Calu3 (cell line): ENCODE measurements at regions not wholly inside any gene's neighbourhood (a gene's known extent, or its start where the extent isn't known, plus 50 kb on each side); places are given as distances from the start of the nearest gene placed in this dataset.
"Not testable (repeated sequence)": the region's sequence is repeated elsewhere in the genome, so short reads cannot be mapped to it uniquely, and the experiment has no call there.

Experiments
- BruUV-seq: library from RNA; stranded (reverse); fragments of 400-500 nt; replicated peaks from 2 replicates; lab custom pipeline; 2021; lab: Mats Ljungman, UMichigan
- CTCF ChIA-PET: fragments of 300-600 bp; sonication (Branson Sonifier 250); formaldehyde crosslinking; loops from one replicate; lab custom pipeline; 2022; ENCODE audit warnings: antibody characterized with exemption; lab: Charles Lee
- DNase-seq: peaks from one replicate; pipeline ENCODE4 v3.0.0; 2022
- H3K27ac Mint-ChIP-seq: one replicate; pipeline ENCODE4 v1.8.0; 2022; ENCODE audit warnings: mixed read lengths; ENCODE audit not compliant: unreplicated experiment
- H3K27me3 Mint-ChIP-seq: one replicate; pipeline ENCODE4 v1.8.0; 2022; ENCODE audit warnings: mixed read lengths; ENCODE audit not compliant: unreplicated experiment
- H3K36me3 Mint-ChIP-seq: one replicate; pipeline ENCODE4 v1.8.0; 2022; ENCODE audit warnings: mild to moderate bottlenecking, moderate library complexity, mixed read lengths; ENCODE audit not compliant: insufficient read depth, unreplicated experiment
- H3K4me1 Mint-ChIP-seq: one replicate; pipeline ENCODE4 v1.8.0; 2022; ENCODE audit warnings: mild to moderate bottlenecking, low read depth, mixed read lengths; ENCODE audit not compliant: unreplicated experiment
- H3K4me3 Mint-ChIP-seq: one replicate; pipeline ENCODE4 v1.8.0; 2022; ENCODE audit warnings: mild to moderate bottlenecking, low read depth, moderate library complexity, mixed read lengths; ENCODE audit not compliant: unreplicated experiment
- H3K9me3 Mint-ChIP-seq: one replicate; pipeline ENCODE4 v1.8.0; 2022; ENCODE audit warnings: low read depth, mixed read lengths; ENCODE audit not compliant: unreplicated experiment
- intact Hi-C: fragments of 100-400 bp; cut with micrococcal nuclease; formaldehyde crosslinking; loops from one replicate; pipeline ENCODE4 v1.10.0; 2022; ENCODE audit not compliant: unreplicated experiment
- TF ChIP-seq, protein P1 (sequence below): fragments of 200-600 bp; IDR thresholded peaks from one replicate; pipeline ENCODE4 v1.8.0; 2022; ENCODE audit warnings: antibody characterized with exemption; ENCODE audit not compliant: unreplicated experiment

DNA sequence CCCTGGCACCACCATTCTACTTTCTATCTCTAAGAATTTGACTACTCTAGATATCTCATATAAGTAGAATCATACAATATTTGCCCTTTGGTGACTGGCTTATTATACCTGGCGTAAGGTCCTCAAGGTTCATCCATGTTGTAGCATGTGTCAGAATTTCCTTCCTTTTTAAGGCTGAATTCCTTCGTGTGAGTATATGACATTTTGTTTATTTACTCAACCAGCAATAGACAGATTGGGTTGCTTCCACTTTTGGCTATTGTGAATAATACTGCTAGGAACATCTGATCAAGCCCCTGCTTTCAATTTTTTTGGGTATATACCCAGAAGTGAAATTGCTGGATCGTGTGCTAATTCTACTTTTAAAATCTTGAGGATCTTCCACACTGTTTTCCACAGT lies 232.8 kb upstream of the MCHR2 start:
- TF ChIP-seq, protein P1, sequence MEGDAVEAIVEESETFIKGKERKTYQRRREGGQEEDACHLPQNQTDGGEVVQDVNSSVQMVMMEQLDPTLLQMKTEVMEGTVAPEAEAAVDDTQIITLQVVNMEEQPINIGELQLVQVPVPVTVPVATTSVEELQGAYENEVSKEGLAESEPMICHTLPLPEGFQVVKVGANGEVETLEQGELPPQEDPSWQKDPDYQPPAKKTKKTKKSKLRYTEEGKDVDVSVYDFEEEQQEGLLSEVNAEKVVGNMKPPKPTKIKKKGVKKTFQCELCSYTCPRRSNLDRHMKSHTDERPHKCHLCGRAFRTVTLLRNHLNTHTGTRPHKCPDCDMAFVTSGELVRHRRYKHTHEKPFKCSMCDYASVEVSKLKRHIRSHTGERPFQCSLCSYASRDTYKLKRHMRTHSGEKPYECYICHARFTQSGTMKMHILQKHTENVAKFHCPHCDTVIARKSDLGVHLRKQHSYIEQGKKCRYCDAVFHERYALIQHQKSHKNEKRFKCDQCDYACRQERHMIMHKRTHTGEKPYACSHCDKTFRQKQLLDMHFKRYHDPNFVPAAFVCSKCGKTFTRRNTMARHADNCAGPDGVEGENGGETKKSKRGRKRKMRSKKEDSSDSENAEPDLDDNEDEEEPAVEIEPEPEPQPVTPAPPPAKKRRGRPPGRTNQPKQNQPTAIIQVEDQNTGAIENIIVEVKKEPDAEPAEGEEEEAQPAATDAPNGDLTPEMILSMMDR: no peak
- H3K27me3 Mint-ChIP-seq: no peaks in the 10 kb centered on the region
- BruUV-seq: no TSS peak
- H3K9me3 Mint-ChIP-seq: peaks cover 2% of the 10 kb centered on the region
- intact Hi-C loops: no loop called here
- DNase-seq: no peak
- CTCF ChIA-PET: no interaction called here
- H3K4me3 Mint-ChIP-seq: no peak overlapping the region
- H3K27ac Mint-ChIP-seq: no peak overlapping the region
- peaks cover 13% of the 10 kb centered on the region for H3K36me3 Mint-ChIP-seq
- H3K4me1 Mint-ChIP-seq: peaks cover 25% of the 10 kb centered on the region

DNA sequence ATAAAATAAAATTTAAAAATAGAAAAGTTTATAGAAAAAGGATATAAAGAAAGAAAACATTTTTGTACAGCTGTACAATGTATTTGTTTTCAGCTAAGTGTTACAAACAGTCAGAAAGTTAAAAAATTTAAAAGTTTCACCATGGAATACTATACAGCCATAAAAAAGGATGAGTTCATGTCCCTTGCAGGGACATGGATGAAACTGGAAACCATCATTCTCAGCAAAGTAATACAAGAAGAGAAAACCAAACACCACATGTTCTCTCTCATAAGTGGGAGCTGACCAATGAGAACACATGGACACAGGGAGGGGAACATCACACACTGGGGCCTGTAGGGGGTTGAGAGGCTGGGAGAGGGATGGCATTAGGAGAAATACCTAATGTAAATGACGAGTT lies 229.9 kb upstream of the MCHR2 start:
- BruUV-seq, intact Hi-C loops, H3K4me1 Mint-ChIP-seq, DNase-seq, H3K36me3 Mint-ChIP-seq, H3K27me3 Mint-ChIP-seq, H3K4me3 Mint-ChIP-seq, CTCF ChIA-PET, H3K27ac Mint-ChIP-seq, H3K9me3 Mint-ChIP-seq: not testable (repeated sequence)

DNA sequence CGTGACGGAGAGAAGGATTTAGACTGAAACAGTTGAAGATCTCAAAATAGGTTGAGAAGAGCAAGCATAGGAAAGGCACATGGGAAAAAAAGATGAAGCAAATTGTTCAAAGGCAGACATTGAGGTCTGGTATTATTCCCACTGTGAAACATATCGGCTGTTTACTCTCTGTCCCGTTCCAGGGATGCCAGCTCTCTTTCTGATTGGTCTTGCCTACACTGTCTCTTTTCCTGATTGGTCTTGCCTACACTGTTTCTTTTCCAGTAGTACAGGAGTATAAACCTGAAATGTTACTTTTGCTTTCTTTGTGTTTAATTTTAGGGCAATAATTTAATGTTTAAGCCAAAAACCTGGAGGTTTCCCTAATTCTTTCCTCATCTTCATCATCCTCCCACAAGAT lies 226.5 kb upstream of the MCHR2 start:
- peak overlapping the region; percentile 15 for H3K27ac Mint-ChIP-seq
- no TSS peak for BruUV-seq
- no peaks in the 10 kb centered on the region for H3K36me3 Mint-ChIP-seq
- no peak overlapping the region for H3K4me3 Mint-ChIP-seq
- TF ChIP-seq, protein P1: no peak
- CTCF ChIA-PET: no interaction called here
- H3K9me3 Mint-ChIP-seq: peaks cover 2% of the 10 kb centered on the region
- H3K4me1 Mint-ChIP-seq: no peaks in the 10 kb centered on the region
- intact Hi-C loops: no loop called here
- H3K27me3 Mint-ChIP-seq: no peaks in the 10 kb centered on the region
- DNase-seq: no peak

DNA sequence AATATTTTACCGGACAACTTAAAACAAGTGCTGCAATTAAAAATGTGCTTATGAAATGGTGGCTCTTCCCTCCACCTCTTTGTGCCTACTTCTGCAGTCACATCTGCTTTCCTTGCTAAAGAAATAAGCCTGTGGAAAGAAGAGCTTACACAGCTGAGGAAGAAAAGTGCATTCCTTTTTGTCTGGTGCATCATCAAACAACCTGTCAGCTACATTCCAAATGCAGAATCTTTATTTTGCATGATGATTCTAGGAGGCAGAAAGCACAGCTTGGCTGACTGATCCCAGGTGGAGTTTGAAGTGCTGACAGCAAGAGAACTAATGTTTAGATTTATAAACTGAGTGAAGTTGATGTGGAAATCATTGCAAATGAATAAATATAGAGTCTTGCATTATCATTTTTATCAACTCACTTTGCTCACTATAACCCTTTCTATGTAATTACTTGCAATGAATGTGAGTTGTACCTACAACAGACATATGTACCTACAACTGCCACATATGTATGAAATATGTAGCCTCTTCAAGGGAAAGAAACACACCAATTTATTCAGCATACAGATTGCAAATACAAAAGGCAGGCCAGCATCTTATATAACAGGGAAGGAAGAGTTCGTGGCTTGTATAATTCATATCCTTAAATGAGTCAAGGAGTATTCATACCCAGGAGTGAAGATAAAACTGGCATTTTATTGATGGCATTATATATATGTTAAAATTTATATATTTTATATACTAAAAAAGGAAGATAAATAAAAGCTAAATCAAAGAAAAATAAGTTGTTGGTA lies 223.4 kb upstream of the MCHR2 start:
- intact Hi-C loops: no loop called here
- Mint-ChIP-seq H3K9me3 (peaks cover 2% of the 10 kb centered on the region), H3K36me3 (no peaks in the 10 kb centered on the region), H3K4me1 (no peaks in the 10 kb centered on the region), H3K4me3 (no peak overlapping the region), H3K27me3 (no peaks in the 10 kb centered on the region), H3K27ac (no peak overlapping the region)
- DNase-seq: no peak
- CTCF ChIA-PET: no interaction called here
- no TSS peak for BruUV-seq
- TF ChIP-seq, protein P1: no peak

DNA sequence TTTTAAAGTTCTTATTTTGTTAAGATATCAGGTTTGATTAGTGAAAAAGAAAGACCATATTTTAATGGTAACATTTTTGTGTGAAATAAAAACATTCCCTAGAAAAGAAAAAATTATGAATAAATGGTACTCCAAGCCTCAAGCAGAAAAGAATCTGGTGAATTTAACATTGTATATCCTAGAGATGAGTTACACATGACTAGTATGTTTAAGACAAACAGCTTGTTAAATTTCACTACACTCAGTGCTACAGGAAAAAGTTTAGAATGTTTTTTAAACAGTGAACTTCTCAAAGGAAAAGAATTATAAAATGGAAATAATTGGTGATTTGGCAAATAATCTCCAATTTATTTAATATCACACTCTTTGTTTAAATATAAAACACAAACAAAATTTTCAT lies 222.7 kb upstream of the MCHR2 start:
- Mint-ChIP-seq H3K27me3 (no peaks in the 10 kb centered on the region), H3K4me1 (no peaks in the 10 kb centered on the region), H3K4me3 (no peak overlapping the region), H3K9me3 (no peaks in the 10 kb centered on the region), H3K27ac (no peak overlapping the region), H3K36me3 (no peaks in the 10 kb centered on the region)
- CTCF ChIA-PET: no interaction called here
- BruUV-seq: no TSS peak
- TF ChIP-seq, protein P1: no peak
- no peak for DNase-seq
- intact Hi-C loops: no loop called here
